NT2/D1 (cell line): ENCODE measurements at regions not wholly inside any gene's neighbourhood (a gene's known extent, or its start where the extent isn't known, plus 50 kb on each side); places are given as distances from the start of the nearest gene placed in this dataset.

Experiments used
- SUZ12 ChIP-seq: IDR thresholded peaks from 2 replicates; pipeline ENCODE4 v1.6.1; 2011; ENCODE audit not compliant: insufficient read length, insufficient read depth; ENCODE audit errors: extremely low read depth
- YY1 ChIP-seq: IDR thresholded peaks from 2 replicates; pipeline ENCODE4 v1.6.1; 2011; ENCODE audit not compliant: insufficient read length, insufficient read depth

GRCh38 chr4:136841526-136841925 is 690.8 kb downstream of the PCDH18 start:
- TF ChIP-seq SUZ12 = no peak
- no peak for TF ChIP-seq YY1
